PC-9 (cell line): ENCODE measurements at regions not wholly inside any gene's neighbourhood (a gene's known extent, or its start where the extent isn't known, plus 50 kb on each side); places are given as distances from the start of the nearest gene placed in this dataset.

Experiments used
- BruUV-seq: library from RNA; stranded (reverse); fragments of 400-500 nt; replicated peaks from 2 replicates; lab custom pipeline; 2021; lab: Mats Ljungman, UMichigan
- CTCF ChIA-PET: fragments of 300-600 bp; sonication (Branson Sonifier 250); formaldehyde crosslinking; loops from one replicate; lab custom pipeline; 2022; ENCODE audit warnings: antibody characterized with exemption; lab: Charles Lee
- POLR2A ChIA-PET: fragments of 300-600 bp; sonication (Branson Sonifier 250); formaldehyde crosslinking; loops from one replicate; lab custom pipeline; 2022; ENCODE audit warnings: antibody characterized with exemption; ENCODE audit not compliant: unreplicated experiment; lab: Charles Lee
- DNase-seq, 2 experiments: peaks; one replicate each; pipeline versions ENCODE4 v3.0.0 to v3.0.0-alpha.2; 2015 to 2022; ENCODE audit warnings: mixed read lengths in 1 of 2
- H2AFZ ChIP-seq: fragments of 200-600 bp; sonication (generic); 2 replicates; pipeline ENCODE4 v1.8.1; 2017; ENCODE audit warnings: antibody characterized with exemption
- H3F3A ChIP-seq: fragments of 200-600 bp; sonication (generic); 2 replicates; pipeline ENCODE4 v1.8.1; 2017; ENCODE audit warnings: antibody characterized with exemption, mild to moderate bottlenecking, low read depth; ENCODE audit not compliant: insufficient read depth
- H3K27ac ChIP-seq: fragments of 200-600 bp; sonication (generic); 2 replicates; pipeline ENCODE4 v1.6.1; 2016; ENCODE audit warnings: mixed run types
- H3K27me3 ChIP-seq: fragments of 200-600 bp; sonication (generic); 2 replicates; pipeline ENCODE4 v1.6.1; 2016; ENCODE audit warnings: low read depth, mixed run types; ENCODE audit not compliant: insufficient read depth
- H3K36me3 ChIP-seq: fragments of 200-600 bp; sonication (generic); 2 replicates; pipeline ENCODE4 v1.6.1; 2016; ENCODE audit warnings: low read depth, mixed run types
- H3K4me1 ChIP-seq: fragments of 200-600 bp; sonication (generic); replicated peaks from 2 replicates; pipeline ENCODE4 v1.6.1; 2016; ENCODE audit warnings: mixed run types; ENCODE audit not compliant: insufficient read depth
- H3K4me2 ChIP-seq: fragments of 200-600 bp; sonication (generic); 2 replicates; pipeline ENCODE4 v1.6.1; 2017; ENCODE audit warnings: mixed run types
- H3K4me3 ChIP-seq: fragments of 200-600 bp; sonication (generic); 2 replicates; pipeline ENCODE4 v1.6.1; 2016; ENCODE audit warnings: mixed run types
- H3K79me2 ChIP-seq: fragments of 200-600 bp; sonication (generic); 2 replicates; pipeline ENCODE4 v1.6.1; 2017; ENCODE audit warnings: low read depth, mixed run types
- H3K9me2 ChIP-seq: fragments of 200-600 bp; sonication (generic); 2 replicates; pipeline ENCODE4 v1.8.1; 2017; ENCODE audit warnings: mild to moderate bottlenecking; ENCODE audit not compliant: insufficient read depth
- H3K9me3 ChIP-seq: fragments of 200-600 bp; sonication (generic); 2 replicates; pipeline ENCODE4 v1.8.1; 2016; ENCODE audit warnings: low read depth; ENCODE audit not compliant: insufficient read depth
- H4K20me1 ChIP-seq: fragments of 200-600 bp; sonication (generic); 2 replicates; pipeline ENCODE4 v1.8.1; 2017; ENCODE audit not compliant: insufficient read depth
- EZH2 ChIP-seq: fragments of 200-600 bp; sonication (generic); IDR thresholded peaks from 2 replicates; pipeline ENCODE4 v1.8.0; 2017; ENCODE audit warnings: antibody characterized with exemption, low read depth
- intact Hi-C: fragments of 100-400 bp; cut with micrococcal nuclease; formaldehyde crosslinking; loops from one replicate; pipeline ENCODE4 v1.10.0; 2022; ENCODE audit not compliant: unreplicated experiment
- TF ChIP-seq, protein P1 (sequence below): fragments of 200-600 bp; sonication (generic); conservative IDR thresholded peaks from 2 replicates; pipeline ENCODE4 v1.6.1; 2017; ENCODE audit warnings: mixed run types, antibody characterized with exemption, mild to moderate bottlenecking, moderate library complexity

DNA sequence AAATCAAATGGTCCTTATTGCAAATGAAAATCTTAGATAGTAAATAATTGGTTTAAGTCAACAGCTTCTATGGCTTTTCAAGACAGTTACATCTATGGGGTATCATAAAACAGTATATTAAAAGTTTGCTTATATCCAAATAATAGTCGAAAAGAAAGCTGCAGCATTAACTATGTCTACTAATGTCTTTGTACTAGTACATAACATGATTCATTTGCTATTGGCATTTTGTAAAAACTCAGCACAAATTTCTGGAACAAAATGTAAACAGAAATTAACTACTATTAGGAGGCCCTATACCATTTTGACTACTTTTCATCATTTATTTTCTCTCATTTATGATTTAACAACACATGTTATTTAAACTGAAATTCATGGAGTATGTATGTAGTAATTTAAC is 1435.2 kb upstream of the PRR20A start:
- H4K20me1 ChIP-seq = no peaks in the 10 kb centered on the region
- no peaks in the 10 kb centered on the region for H3K9me3 ChIP-seq
- H3K27ac ChIP-seq = no peak overlapping the region
- H3K4me3 ChIP-seq = no peak overlapping the region
- no peaks in the 10 kb centered on the region for H3F3A ChIP-seq
- no peaks in the 10 kb centered on the region for H3K27me3 ChIP-seq
- no peaks in the 10 kb centered on the region for H3K4me1 ChIP-seq
- H3K79me2 ChIP-seq = no peaks in the 10 kb centered on the region
- ChIA-PET POLR2A (no interaction called here), CTCF (no interaction called here)
- no TSS peak for BruUV-seq
- no peak overlapping the region for H2AFZ ChIP-seq
- H3K36me3 ChIP-seq = no peaks in the 10 kb centered on the region
- H3K4me2 ChIP-seq = no peak overlapping the region
- no peaks in the 10 kb centered on the region for H3K9me2 ChIP-seq
- DNase-seq = no peak
- TF ChIP-seq EZH2 = no peak
- TF ChIP-seq, protein P1, sequence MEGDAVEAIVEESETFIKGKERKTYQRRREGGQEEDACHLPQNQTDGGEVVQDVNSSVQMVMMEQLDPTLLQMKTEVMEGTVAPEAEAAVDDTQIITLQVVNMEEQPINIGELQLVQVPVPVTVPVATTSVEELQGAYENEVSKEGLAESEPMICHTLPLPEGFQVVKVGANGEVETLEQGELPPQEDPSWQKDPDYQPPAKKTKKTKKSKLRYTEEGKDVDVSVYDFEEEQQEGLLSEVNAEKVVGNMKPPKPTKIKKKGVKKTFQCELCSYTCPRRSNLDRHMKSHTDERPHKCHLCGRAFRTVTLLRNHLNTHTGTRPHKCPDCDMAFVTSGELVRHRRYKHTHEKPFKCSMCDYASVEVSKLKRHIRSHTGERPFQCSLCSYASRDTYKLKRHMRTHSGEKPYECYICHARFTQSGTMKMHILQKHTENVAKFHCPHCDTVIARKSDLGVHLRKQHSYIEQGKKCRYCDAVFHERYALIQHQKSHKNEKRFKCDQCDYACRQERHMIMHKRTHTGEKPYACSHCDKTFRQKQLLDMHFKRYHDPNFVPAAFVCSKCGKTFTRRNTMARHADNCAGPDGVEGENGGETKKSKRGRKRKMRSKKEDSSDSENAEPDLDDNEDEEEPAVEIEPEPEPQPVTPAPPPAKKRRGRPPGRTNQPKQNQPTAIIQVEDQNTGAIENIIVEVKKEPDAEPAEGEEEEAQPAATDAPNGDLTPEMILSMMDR = no peak
- intact Hi-C loops = no loop called here

DNA sequence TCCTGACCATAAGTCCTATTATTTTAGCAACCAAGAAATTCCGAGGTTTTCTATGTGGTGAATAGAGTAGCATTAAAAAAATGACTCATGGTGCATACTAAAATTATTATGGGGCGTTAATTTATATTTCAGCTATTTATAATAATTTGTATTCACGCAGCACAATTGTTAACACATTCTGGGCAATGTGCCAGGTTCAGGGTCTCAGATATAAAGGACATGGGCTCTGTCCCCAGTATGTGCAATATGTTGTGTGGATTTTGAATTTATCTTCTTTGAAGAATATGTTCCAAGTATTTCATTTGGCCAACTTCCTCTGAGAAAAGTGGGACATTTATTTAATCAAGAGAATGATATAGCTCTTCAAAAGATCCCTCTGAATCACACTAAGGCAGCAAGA is 1434.7 kb upstream of the PRR20A start:
- H3K27ac ChIP-seq = no peak overlapping the region
- ChIA-PET POLR2A (no interaction called here), CTCF (no interaction called here)
- intact Hi-C loops = no loop called here
- no peaks in the 10 kb centered on the region for H3F3A ChIP-seq
- no peaks in the 10 kb centered on the region for H3K9me3 ChIP-seq
- no peak overlapping the region for H2AFZ ChIP-seq
- H4K20me1 ChIP-seq = no peaks in the 10 kb centered on the region
- DNase-seq = no peak
- H3K79me2 ChIP-seq = no peaks in the 10 kb centered on the region
- no peak overlapping the region for H3K4me2 ChIP-seq
- H3K4me1 ChIP-seq = no peaks in the 10 kb centered on the region
- no TSS peak for BruUV-seq
- H3K4me3 ChIP-seq = no peak overlapping the region
- TF ChIP-seq EZH2 = no peak
- TF ChIP-seq, protein P1 = no peak
- H3K27me3 ChIP-seq = no peaks in the 10 kb centered on the region
- H3K36me3 ChIP-seq = no peaks in the 10 kb centered on the region
- H3K9me2 ChIP-seq = no peaks in the 10 kb centered on the region

DNA sequence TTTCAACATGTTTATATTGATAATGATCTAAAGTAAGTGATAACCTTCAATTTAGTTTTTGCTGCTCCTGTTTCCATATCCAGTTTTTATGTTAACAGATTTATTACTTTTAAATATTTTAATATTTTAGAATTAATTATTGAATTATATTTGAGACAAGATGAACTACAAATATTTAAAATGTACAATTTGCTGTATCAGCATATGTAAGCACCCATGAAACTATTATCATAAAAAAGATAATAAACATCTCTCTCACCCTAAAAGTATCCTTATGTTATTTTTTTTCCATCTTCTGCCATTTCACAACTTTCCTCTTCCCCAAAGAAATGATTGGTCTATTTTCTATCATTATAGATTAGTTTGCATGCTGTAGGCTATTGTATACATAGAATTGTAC is 1426.6 kb upstream of the PRR20A start:
- intact Hi-C loops = no loop called here
- TF ChIP-seq, protein P1 = no peak
- no peak for TF ChIP-seq EZH2
- Histone ChIP-seq H3K4me3 (no peak overlapping the region), H3K9me3 (no peaks in the 10 kb centered on the region), H3F3A (no peaks in the 10 kb centered on the region), H3K27me3 (no peaks in the 10 kb centered on the region), H3K4me1 (no peaks in the 10 kb centered on the region), H2AFZ (no peak overlapping the region), H3K27ac (no peak overlapping the region), H3K79me2 (no peaks in the 10 kb centered on the region), H3K4me2 (no peak overlapping the region), H3K9me2 (no peaks in the 10 kb centered on the region), H4K20me1 (no peaks in the 10 kb centered on the region), H3K36me3 (no peaks in the 10 kb centered on the region)
- BruUV-seq = no TSS peak
- ChIA-PET POLR2A (no interaction called here), CTCF (no interaction called here)
- no peak for DNase-seq
